Bronchial epithelial cell (primary cell): ENCODE measurements at regions not wholly inside any gene's neighbourhood (a gene's known extent, or its start where the extent isn't known, plus 50 kb on each side); places are given as distances from the start of the nearest gene placed in this dataset.
"Not testable (repeated sequence)": the region's sequence is repeated elsewhere in the genome, so short reads cannot be mapped to it uniquely, and the experiment has no call there.

ENCODE experiments used
- DNase-seq: peaks from one replicate; pipeline ENCODE4 v3.0.0-alpha.2; 2010; ENCODE audit warnings: low read depth
- FAIRE-seq: peaks from 2 replicates; lab custom pipeline; 2011; peaks lifted over from hg19 to GRCh38; lab: Jason Lieb, UNC
- H3K27me3 ChIP-seq: 2 replicates; pipeline ENCODE4 v1.5.1; 2011; ENCODE audit warnings: low read length; ENCODE audit not compliant: control insufficient read depth, insufficient read depth
- H3K36me3 ChIP-seq: 2 replicates; pipeline ENCODE4 v1.5.1; 2011; ENCODE audit warnings: low read length; ENCODE audit not compliant: control insufficient read depth, insufficient read depth
- H3K4me3 ChIP-seq: 2 replicates; pipeline ENCODE4 v1.5.1; 2011; ENCODE audit warnings: mild to moderate bottlenecking, low read depth, low read length, control low read depth
- TF ChIP-seq, protein P1 (sequence below): IDR thresholded peaks from 2 replicates; pipeline ENCODE4 v1.5.1; 2011; ENCODE audit warnings: mild to moderate bottlenecking, moderate library complexity, low read length, control low read depth, inconsistent platforms; ENCODE audit not compliant: insufficient read depth, severe bottlenecking

GRCh38 chr6:44039191-44039719 lies 88.0 kb downstream of the MRPL14 start:
- TF ChIP-seq, protein P1, sequence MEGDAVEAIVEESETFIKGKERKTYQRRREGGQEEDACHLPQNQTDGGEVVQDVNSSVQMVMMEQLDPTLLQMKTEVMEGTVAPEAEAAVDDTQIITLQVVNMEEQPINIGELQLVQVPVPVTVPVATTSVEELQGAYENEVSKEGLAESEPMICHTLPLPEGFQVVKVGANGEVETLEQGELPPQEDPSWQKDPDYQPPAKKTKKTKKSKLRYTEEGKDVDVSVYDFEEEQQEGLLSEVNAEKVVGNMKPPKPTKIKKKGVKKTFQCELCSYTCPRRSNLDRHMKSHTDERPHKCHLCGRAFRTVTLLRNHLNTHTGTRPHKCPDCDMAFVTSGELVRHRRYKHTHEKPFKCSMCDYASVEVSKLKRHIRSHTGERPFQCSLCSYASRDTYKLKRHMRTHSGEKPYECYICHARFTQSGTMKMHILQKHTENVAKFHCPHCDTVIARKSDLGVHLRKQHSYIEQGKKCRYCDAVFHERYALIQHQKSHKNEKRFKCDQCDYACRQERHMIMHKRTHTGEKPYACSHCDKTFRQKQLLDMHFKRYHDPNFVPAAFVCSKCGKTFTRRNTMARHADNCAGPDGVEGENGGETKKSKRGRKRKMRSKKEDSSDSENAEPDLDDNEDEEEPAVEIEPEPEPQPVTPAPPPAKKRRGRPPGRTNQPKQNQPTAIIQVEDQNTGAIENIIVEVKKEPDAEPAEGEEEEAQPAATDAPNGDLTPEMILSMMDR: no peak
- H3K27me3 ChIP-seq: no peaks in the 10 kb centered on the region
- H3K36me3 ChIP-seq: no peaks in the 10 kb centered on the region
- DNase-seq (no peak), FAIRE-seq (no peak)
- no peak overlapping the region for H3K4me3 ChIP-seq

DNA sequence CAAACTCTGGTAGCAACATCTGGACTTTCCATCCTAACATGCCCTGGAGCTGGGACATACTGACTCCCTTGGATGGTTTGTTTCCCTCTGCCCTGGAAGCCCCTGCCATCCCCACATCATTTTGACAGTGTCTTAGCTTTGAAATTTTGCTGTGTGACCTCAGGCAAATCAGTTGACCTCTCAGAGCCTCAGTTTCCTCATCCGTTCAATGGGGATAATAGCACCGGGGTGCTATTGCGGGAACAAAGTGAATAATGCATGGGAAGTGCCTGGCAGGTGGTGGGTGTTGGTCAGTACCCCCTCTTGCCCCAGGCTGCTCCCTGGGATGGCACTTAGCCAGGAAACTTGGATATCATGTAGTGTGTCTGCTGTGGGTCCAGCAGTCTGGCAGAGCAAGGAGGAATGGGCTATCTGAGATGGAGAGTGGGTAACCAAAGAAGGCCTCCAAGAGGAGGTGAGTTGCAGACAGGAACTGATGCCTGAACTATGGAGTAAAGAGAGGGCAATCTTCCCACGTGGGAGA lies 88.6 kb downstream of the MRPL14 start:
- no peak for DNase-seq
- H3K36me3 ChIP-seq: no peaks in the 10 kb centered on the region
- no peak for FAIRE-seq
- no peaks in the 10 kb centered on the region for H3K27me3 ChIP-seq
- no peak overlapping the region for H3K4me3 ChIP-seq
- TF ChIP-seq, protein P1: no peak

DNA sequence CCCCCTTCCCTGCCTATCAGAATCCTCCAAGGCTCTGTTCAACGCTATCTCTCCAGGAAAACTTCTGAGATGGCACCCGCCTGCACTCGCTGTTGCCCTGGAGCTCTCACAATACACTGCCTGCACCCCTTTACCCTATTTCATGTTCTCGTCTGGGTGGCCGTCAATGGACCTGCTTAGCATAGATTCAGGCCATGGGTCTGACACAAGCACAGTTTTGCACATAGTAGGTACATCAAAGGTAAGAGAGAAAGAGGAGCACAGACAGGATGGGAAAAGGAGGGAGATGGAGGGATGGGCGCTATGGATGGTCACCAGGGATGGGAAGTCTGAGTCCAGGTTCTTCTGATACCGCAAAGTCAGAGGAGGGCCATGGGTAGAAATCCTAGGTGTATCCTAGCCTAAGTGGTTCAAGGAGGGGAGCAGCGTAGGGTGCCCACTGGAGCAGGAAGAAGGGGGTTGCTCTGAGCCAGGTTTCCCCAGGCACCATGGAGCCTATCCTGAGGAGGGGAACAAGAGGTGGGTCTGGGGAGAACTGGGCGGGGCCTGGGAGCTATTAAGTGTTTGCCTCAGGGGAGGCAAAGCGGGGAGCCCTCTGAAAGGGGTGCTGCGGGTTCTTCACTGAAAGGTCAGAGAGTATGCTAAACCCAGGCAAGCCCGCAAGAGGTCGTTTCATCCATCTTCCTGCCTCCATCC lies 89.3 kb downstream of the MRPL14 start:
- FAIRE-seq: no peak
- DNase-seq: no peak

DNA sequence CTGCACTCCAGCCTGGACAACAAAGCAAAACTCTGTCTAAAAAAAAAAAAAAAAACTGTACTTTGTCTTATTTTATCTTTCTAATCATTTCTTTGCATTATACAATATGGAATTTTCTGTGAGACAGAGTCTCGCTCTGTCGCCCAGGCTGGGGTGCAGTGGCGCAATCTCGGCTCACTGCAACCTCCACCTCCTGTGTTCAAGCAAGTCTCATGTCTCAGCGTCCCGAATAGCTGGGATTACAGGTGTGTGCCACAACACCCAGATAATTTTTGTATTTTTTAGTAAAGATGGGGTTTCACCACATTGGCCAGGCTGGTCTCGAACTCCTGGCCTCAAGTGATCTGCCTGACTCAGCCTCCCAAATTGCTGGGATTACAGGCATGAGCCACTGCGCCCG lies 90.0 kb downstream of the MRPL14 start:
- not testable (repeated sequence) for FAIRE-seq, H3K36me3 ChIP-seq, DNase-seq

More for the DNA sequence above, 89.3 kb downstream of the MRPL14 start:
- H3K36me3 ChIP-seq: no peaks in the 10 kb centered on the region
- TF ChIP-seq, protein P1: no peak
- H3K4me3 ChIP-seq: no peak overlapping the region
- no peaks in the 10 kb centered on the region for H3K27me3 ChIP-seq

DNA sequence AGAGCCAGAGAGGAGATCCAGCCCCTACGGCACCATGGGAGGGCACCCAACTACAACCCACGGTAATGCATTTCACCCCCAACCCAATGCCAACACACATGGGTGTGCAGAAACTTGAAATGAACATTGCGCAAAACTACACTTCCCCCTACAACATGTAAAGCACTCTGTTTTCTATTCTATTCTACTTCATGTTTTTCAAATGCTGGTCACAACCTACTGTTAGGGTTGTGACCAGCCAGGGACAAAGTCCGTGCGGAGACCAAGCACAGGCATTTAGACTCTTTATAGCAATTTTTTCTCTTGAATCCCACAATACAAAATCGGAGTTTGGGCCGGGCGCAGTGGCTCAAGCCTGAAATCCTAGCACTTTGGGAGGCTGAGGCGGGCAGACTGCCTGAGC lies 90.6 kb downstream of the MRPL14 start:
- DNase-seq (no peak), FAIRE-seq (no peak)
- no peak overlapping the region for H3K4me3 ChIP-seq
- TF ChIP-seq, protein P1: no peak
- H3K27me3 ChIP-seq: no peaks in the 10 kb centered on the region
- H3K36me3 ChIP-seq: no peaks in the 10 kb centered on the region

More for the DNA sequence above, 90.0 kb downstream of the MRPL14 start:
- H3K4me3 ChIP-seq, H3K27me3 ChIP-seq: not testable (repeated sequence)

DNA sequence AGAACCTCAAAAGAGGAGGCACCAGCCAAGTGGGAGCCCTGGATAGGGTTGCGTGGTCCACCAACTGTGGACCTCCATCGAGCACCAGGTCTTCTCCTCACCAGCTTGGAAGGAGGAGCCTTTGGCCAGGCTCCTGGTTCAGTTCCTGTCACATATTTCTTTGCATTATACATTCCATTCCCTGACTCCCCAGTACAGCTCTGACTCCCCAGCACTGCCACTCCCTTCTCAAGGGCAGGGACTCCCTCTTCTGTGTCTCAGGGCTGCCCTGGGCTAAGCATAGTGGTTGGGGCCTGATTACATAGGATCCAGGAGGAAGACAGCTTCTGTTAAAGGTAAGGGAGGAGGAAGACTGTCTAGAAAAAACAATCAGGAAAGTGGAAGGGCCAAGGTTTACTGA lies 91.1 kb downstream of the MRPL14 start:
- no peak for FAIRE-seq
- DNase-seq: peak; percentile 53
- Histone ChIP-seq H3K4me3 (no peak overlapping the region), H3K36me3 (no peaks in the 10 kb centered on the region), H3K27me3 (no peaks in the 10 kb centered on the region)
- TF ChIP-seq, protein P1: no peak
